NCI-H1694 (cell line): ENCODE measurements at regions not wholly inside any gene's neighbourhood (a gene's known extent, or its start where the extent isn't known, plus 50 kb on each side); places are given as distances from the start of the nearest gene placed in this dataset.

ENCODE experiments used
- DNase-seq: peaks from one replicate; lab custom pipeline; 2025; lab: John Stamatoyannopoulos, UW

GRCh38 chr5:97405941-97406340 is 222.9 kb upstream of the RIOK2 start:
- DNase-seq, result no peak

GRCh38 chr5:97406946-97407676 is 224.1 kb upstream of the RIOK2 start:
- DNase-seq, result no peak

- DNase-seq, result no peak
Observed at GRCh38 chr5:97408331-97408730, 225.3 kb upstream of the RIOK2 start.

- DNase-seq, result peak; percentile 16
Observed at GRCh38 chr5:97412959-97413358, 229.9 kb upstream of the RIOK2 start.

GRCh38 chr5:97417986-97418385 is 234.9 kb upstream of the RIOK2 start:
- no peak for DNase-seq

- DNase-seq, result no peak
Observed at GRCh38 chr5:97418462-97418861, 235.4 kb upstream of the RIOK2 start.

- no peak for DNase-seq
Observed at GRCh38 chr5:97420646-97421045, 237.6 kb upstream of the RIOK2 start.

- DNase-seq, result no peak
Observed at GRCh38 chr5:97422678-97423077, 239.6 kb upstream of the RIOK2 start.

GRCh38 chr5:97425511-97425910 is 242.5 kb upstream of the RIOK2 start:
- no peak for DNase-seq

- DNase-seq, result no peak
Observed at GRCh38 chr5:97427235-97427634, 244.2 kb upstream of the RIOK2 start.

GRCh38 chr5:97434021-97434420 is 251.0 kb upstream of the RIOK2 start:
- no peak for DNase-seq

- no peak for DNase-seq
Observed at GRCh38 chr5:97436405-97436804, 253.4 kb upstream of the RIOK2 start.

- no peak for DNase-seq
Observed at GRCh38 chr5:97443740-97444139, 260.7 kb upstream of the RIOK2 start.

GRCh38 chr5:97449172-97449571 is 266.1 kb upstream of the RIOK2 start:
- DNase-seq, result no peak

GRCh38 chr5:97452646-97453045 is 269.6 kb upstream of the RIOK2 start:
- DNase-seq, result no peak

GRCh38 chr5:97453263-97453662 is 270.2 kb upstream of the RIOK2 start:
- no peak for DNase-seq

- DNase-seq, result no peak
Observed at GRCh38 chr5:97454015-97454414, 271.0 kb upstream of the RIOK2 start.

- DNase-seq, result no peak
Observed at GRCh38 chr5:97455996-97456395, 272.9 kb upstream of the RIOK2 start.

- DNase-seq, result no peak
Observed at GRCh38 chr5:97458851-97459250, 275.8 kb upstream of the RIOK2 start.

GRCh38 chr5:97471951-97472350 is 288.9 kb upstream of the RIOK2 start:
- no peak for DNase-seq

GRCh38 chr5:97475847-97476246 is 292.8 kb upstream of the RIOK2 start:
- DNase-seq, result no peak

GRCh38 chr5:97476852-97477534 is 293.9 kb upstream of the RIOK2 start:
- no peak for DNase-seq

GRCh38 chr5:97478483-97478882 is 295.4 kb upstream of the RIOK2 start:
- no peak for DNase-seq

GRCh38 chr5:97480313-97480712 is 297.3 kb upstream of the RIOK2 start:
- no peak for DNase-seq
